ENCODE measurements at regions not wholly inside any gene's neighbourhood (a gene's known extent, or its start where the extent isn't known, plus 50 kb on each side); places are given as distances from the start of the nearest gene placed in this dataset.

GRCh38 chr1:38440402-38440801 lies 393.8 kb upstream of the POU3F1 start:
- H3K9me3 ChIP-seq (ENCODE audit: low read depth), result peaks cover 4% of the 10 kb centered on the region
- no peak overlapping the region for H3K27ac Mint-ChIP-seq
- no peaks in the 10 kb centered on the region for H3K79me2 ChIP-seq (ENCODE audit: low read depth)
- no peaks in the 10 kb centered on the region for H3K27me3 ChIP-seq
- H3K27me3 Mint-ChIP-seq (ENCODE audit: insufficient read depth, low read depth), result peaks cover 7% of the 10 kb centered on the region
- TF ChIP-seq EZH2 (IDR thresholded peaks at IDR 0.05) (no peak), CTCF (IDR thresholded peaks at IDR 0.05) (no peak), EZH2phosphoT487 (IDR thresholded peaks at IDR 0.05) (no peak)
- H4K20me1 ChIP-seq (ENCODE audit: low read depth), result no peaks in the 10 kb centered on the region
- peaks cover 25% of the 10 kb centered on the region for H3K9me3 Mint-ChIP-seq
- peaks cover 19% of the 10 kb centered on the region for H3F3A ChIP-seq (ENCODE audit: low read depth)
- H2AFZ ChIP-seq (replicated peaks), result no peak overlapping the region
- H3K4me1 Mint-ChIP-seq, result peaks cover 12% of the 10 kb centered on the region
- peaks cover 2% of the 10 kb centered on the region for H3K36me3 Mint-ChIP-seq
- no peak overlapping the region for H3K4me3 ChIP-seq
- no peak overlapping the region for H3K9ac ChIP-seq
- no peaks in the 10 kb centered on the region for H3K36me3 ChIP-seq
- no peak overlapping the region for H3K4me2 ChIP-seq
- no peak overlapping the region for H3K27ac ChIP-seq
- no peak for DNase-seq (ENCODE audit: low spot score)
- no peak overlapping the region for H3K4me3 Mint-ChIP-seq
- peaks cover 23% of the 10 kb centered on the region for H3K4me1 ChIP-seq

DNA sequence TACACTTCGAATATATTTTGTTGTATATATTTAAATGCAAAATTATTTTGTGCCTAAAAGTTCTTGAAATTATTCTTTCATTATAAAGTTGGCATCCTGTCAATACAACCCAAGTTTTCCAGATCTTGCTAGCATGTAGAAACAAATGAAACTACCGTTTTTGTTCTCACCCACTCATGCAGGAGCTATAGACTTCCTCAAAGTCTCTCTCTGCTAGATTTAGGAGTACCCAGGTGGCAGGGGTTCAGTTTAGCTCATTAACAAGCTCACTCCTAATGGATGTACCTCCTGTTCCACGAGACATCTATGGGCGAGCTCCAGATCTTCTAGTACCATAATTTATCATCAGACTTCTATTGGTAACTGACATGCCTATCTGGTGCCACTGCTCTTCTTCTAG lies 390.2 kb upstream of the POU3F1 start:
- TF ChIP-seq EZH2 (IDR thresholded peaks at IDR 0.05), result no peak
- TF ChIP-seq EZH2phosphoT487 (IDR thresholded peaks at IDR 0.05), result no peak
- TF ChIP-seq CTCF (IDR thresholded peaks at IDR 0.05), result no peak
- Histone ChIP-seq H3K27me3 (no peaks in the 10 kb centered on the region), H3K4me3 (no peak overlapping the region), H3K4me1 (peaks cover 27% of the 10 kb centered on the region), H4K20me1 (ENCODE audit: low read depth) (no peaks in the 10 kb centered on the region), H3K36me3 (no peaks in the 10 kb centered on the region), H3F3A (ENCODE audit: low read depth) (peaks cover 16% of the 10 kb centered on the region), H3K27ac (no peak overlapping the region), H3K9me3 (ENCODE audit: low read depth) (peaks cover 4% of the 10 kb centered on the region), H2AFZ (replicated peaks) (no peak overlapping the region), H3K79me2 (ENCODE audit: low read depth) (no peaks in the 10 kb centered on the region), H3K9ac (no peak overlapping the region), H3K4me2 (no peak overlapping the region)
- DNase-seq (ENCODE audit: low spot score), result no peak
- H3K4me1 Mint-ChIP-seq, result peaks cover 13% of the 10 kb centered on the region
- no peaks in the 10 kb centered on the region for H3K36me3 Mint-ChIP-seq
- H3K9me3 Mint-ChIP-seq, result peaks cover 19% of the 10 kb centered on the region
- H3K27me3 Mint-ChIP-seq (ENCODE audit: insufficient read depth, low read depth), result no peaks in the 10 kb centered on the region
- H3K27ac Mint-ChIP-seq, result no peak overlapping the region
- no peak overlapping the region for H3K4me3 Mint-ChIP-seq

DNA sequence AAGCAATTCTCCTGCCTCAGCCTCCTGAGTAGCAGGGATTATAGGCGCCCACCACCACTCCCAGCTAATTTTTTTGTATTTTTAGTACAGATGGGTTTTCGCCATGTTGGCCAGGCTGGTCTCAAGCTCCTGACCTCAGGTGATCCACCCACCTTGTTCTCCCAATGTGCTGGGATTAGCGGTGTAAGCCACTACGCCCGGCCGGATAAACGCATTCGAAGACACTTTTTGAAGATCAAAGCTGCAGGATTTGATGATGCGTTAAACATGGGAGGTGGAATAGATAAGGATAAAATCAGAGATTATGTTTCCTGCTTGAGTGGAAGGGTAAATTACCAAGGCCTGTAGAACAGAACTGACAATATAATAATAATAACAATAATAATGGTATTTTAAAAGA lies 389.4 kb upstream of the POU3F1 start:
- H3K36me3 ChIP-seq, result no peaks in the 10 kb centered on the region
- H3K4me3 Mint-ChIP-seq, result no peak overlapping the region

More for the DNA sequence above, 389.4 kb upstream of the POU3F1 start:
- no peak overlapping the region for H3K4me3 ChIP-seq
- H3K9ac ChIP-seq, result no peak overlapping the region
- peaks cover 21% of the 10 kb centered on the region for H3F3A ChIP-seq (ENCODE audit: low read depth)
- Mint-ChIP-seq H3K4me1 (peaks cover 18% of the 10 kb centered on the region), H3K27ac (no peak overlapping the region), H3K27me3 (ENCODE audit: insufficient read depth, low read depth) (peaks cover 2% of the 10 kb centered on the region), H3K9me3 (peaks cover 14% of the 10 kb centered on the region), H3K36me3 (no peaks in the 10 kb centered on the region)
- H4K20me1 ChIP-seq (ENCODE audit: low read depth), result no peaks in the 10 kb centered on the region
- H3K9me3 ChIP-seq (ENCODE audit: low read depth), result peaks cover 4% of the 10 kb centered on the region
- no peak overlapping the region for H3K27ac ChIP-seq
- no peak overlapping the region for H2AFZ ChIP-seq (replicated peaks)
- H3K4me2 ChIP-seq, result no peak overlapping the region
- H3K4me1 ChIP-seq, result peaks cover 34% of the 10 kb centered on the region
- no peaks in the 10 kb centered on the region for H3K27me3 ChIP-seq
- TF ChIP-seq EZH2 (IDR thresholded peaks at IDR 0.05) (no peak), CTCF (IDR thresholded peaks at IDR 0.05) (no peak), EZH2phosphoT487 (IDR thresholded peaks at IDR 0.05) (no peak)
- no peak for DNase-seq (ENCODE audit: low spot score)
- no peaks in the 10 kb centered on the region for H3K79me2 ChIP-seq (ENCODE audit: low read depth)
